Left lung (tissue), 4 donors: ENCODE measurements at regions not wholly inside any gene's neighbourhood (a gene's known extent, or its start where the extent isn't known, plus 50 kb on each side); places are given as distances from the start of the nearest gene placed in this dataset.

Experiments used
- ATAC-seq: fragments of 200-7000 bp; cut with Tn5 transposase; one replicate; pipeline ENCODE4 v1.9.1; 2020; ENCODE audit warnings: moderate library complexity
- DNase-seq, 4 donors: peaks; one replicate each; pipeline ENCODE4 v3.0.0-alpha.2; 2013 to 2020
- H3K27ac ChIP-seq, 2 donors: fragments of 200-600 bp; sonication (generic) in 1 of 2; one replicate each; pipeline versions ENCODE4 v1.5.0 to v1.8.0; 2020 to 2021
- H3K27me3 ChIP-seq, 2 donors: fragments of 200-600 bp; sonication (generic) in 1 of 2; one replicate each; pipeline versions ENCODE4 v1.5.0 to v1.8.0; 2020 to 2021
- H3K36me3 ChIP-seq, 2 donors: fragments of 200-600 bp; sonication (generic) in 1 of 2; one replicate each; pipeline versions ENCODE4 v1.5.0 to v1.8.0; 2020 to 2021
- H3K4me1 ChIP-seq, 2 donors: fragments of 200-600 bp; one replicate each; pipeline ENCODE4 v1.8.0; 2021
- H3K4me3 ChIP-seq, 2 donors: fragments of 200-600 bp; sonication (generic) in 1 of 2; one replicate each; pipeline versions ENCODE4 v1.5.0 to v1.8.0; 2020 to 2021; ENCODE audit warnings: mild to moderate bottlenecking in 1 of 2
- H3K9me3 ChIP-seq, 2 donors: fragments of 200-600 bp; sonication (generic) in 1 of 2; one replicate each; pipeline versions ENCODE4 v1.5.0 to v1.8.0; 2020 to 2021
- CTCF ChIP-seq, 2 donors: fragments of 200-600 bp; sonication (generic) in 1 of 2; IDR thresholded peaks; one replicate each; pipeline versions ENCODE4 v1.5.0 to v1.8.0; 2021; ENCODE audit warnings: antibody characterized with exemption in 2 of 2
- intact Hi-C, 2 donors: fragments of 100-400 bp; cut with DNase I; formaldehyde crosslinking; loops; one replicate each; pipeline versions ENCODE4 v1.11.2 to v1.14.2; 2022
- donor health status: DM: no; HTN: yes; CAD: no.
- donor health status: DM: no; HTN: no; CAD: no.

GRCh38 chr12:115411121-115411520, 727.1 kb upstream of the TBX3 start:
- DNase-seq (no peak), ATAC-seq (no peak)
- Histone ChIP-seq H3K36me3 (no peaks in the 10 kb centered on the region), H3K27ac (no peak overlapping the region), H3K9me3 (no peaks in the 10 kb centered on the region), H3K4me3 (no peak overlapping the region), H3K27me3 (no peaks in the 10 kb centered on the region), H3K4me1 (no peaks in the 10 kb centered on the region)
- intact Hi-C loops: no loop called here
- TF ChIP-seq CTCF (IDR thresholded peaks at IDR 0.05): no peak

GRCh38 chr12:115408642-115409041, 724.7 kb upstream of the TBX3 start:
- Histone ChIP-seq H3K27ac (no peak overlapping the region), H3K9me3 (no peaks in the 10 kb centered on the region), H3K27me3 (no peaks in the 10 kb centered on the region), H3K36me3 (no peaks in the 10 kb centered on the region), H3K4me3 (no peak overlapping the region), H3K4me1 (no peaks in the 10 kb centered on the region)
- intact Hi-C loops: no loop called here
- ATAC-seq (no peak), DNase-seq (no peak)
- no peak for TF ChIP-seq CTCF (IDR thresholded peaks at IDR 0.05)

- no peak for DNase-seq
- H3K36me3 ChIP-seq: no peaks in the 10 kb centered on the region
- H3K27me3 ChIP-seq: no peaks in the 10 kb centered on the region
- no peaks in the 10 kb centered on the region for H3K4me1 ChIP-seq
- H3K4me3 ChIP-seq: no peak overlapping the region
- intact Hi-C loops: no loop called here
- no peak for ATAC-seq
- H3K27ac ChIP-seq: no peak overlapping the region
- TF ChIP-seq CTCF (IDR thresholded peaks at IDR 0.05): no peak
- H3K9me3 ChIP-seq: no peaks in the 10 kb centered on the region
Observed at GRCh38 chr12:115407723-115408122, 723.7 kb upstream of the TBX3 start.

- TF ChIP-seq CTCF (IDR thresholded peaks at IDR 0.05): no peak
- intact Hi-C loops: no loop called here
- H3K4me1 ChIP-seq: no peaks in the 10 kb centered on the region
- DNase-seq (no peak), ATAC-seq (no peak)
- H3K4me3 ChIP-seq: no peak overlapping the region
- H3K27ac ChIP-seq: no peak overlapping the region
- H3K36me3 ChIP-seq: no peaks in the 10 kb centered on the region
- H3K27me3 ChIP-seq: no peaks in the 10 kb centered on the region
- H3K9me3 ChIP-seq: no peaks in the 10 kb centered on the region
Observed at GRCh38 chr12:115407036-115407435, 723.1 kb upstream of the TBX3 start.

- DNase-seq: no peak
- H3K27ac ChIP-seq: no peak overlapping the region
- no peaks in the 10 kb centered on the region for H3K36me3 ChIP-seq
- H3K4me3 ChIP-seq: no peak overlapping the region
- no peaks in the 10 kb centered on the region for H3K27me3 ChIP-seq
- no peaks in the 10 kb centered on the region for H3K4me1 ChIP-seq
- intact Hi-C loops: no loop called here
- TF ChIP-seq CTCF (IDR thresholded peaks at IDR 0.05): no peak
- ATAC-seq: no peak
- no peaks in the 10 kb centered on the region for H3K9me3 ChIP-seq
Observed at GRCh38 chr12:115405471-115405860, 721.5 kb upstream of the TBX3 start.
